CD4-positive, alpha-beta T cell treated with Interleukin-10 for 1 hour (primary cell): ENCODE measurements at regions not wholly inside any gene's neighbourhood (a gene's known extent, or its start where the extent isn't known, plus 50 kb on each side); places are given as distances from the start of the nearest gene placed in this dataset.

ENCODE experiments used
- DNase-seq: peaks from one replicate; pipeline ENCODE4 v3.0.0-alpha.2; 2020

DNA sequence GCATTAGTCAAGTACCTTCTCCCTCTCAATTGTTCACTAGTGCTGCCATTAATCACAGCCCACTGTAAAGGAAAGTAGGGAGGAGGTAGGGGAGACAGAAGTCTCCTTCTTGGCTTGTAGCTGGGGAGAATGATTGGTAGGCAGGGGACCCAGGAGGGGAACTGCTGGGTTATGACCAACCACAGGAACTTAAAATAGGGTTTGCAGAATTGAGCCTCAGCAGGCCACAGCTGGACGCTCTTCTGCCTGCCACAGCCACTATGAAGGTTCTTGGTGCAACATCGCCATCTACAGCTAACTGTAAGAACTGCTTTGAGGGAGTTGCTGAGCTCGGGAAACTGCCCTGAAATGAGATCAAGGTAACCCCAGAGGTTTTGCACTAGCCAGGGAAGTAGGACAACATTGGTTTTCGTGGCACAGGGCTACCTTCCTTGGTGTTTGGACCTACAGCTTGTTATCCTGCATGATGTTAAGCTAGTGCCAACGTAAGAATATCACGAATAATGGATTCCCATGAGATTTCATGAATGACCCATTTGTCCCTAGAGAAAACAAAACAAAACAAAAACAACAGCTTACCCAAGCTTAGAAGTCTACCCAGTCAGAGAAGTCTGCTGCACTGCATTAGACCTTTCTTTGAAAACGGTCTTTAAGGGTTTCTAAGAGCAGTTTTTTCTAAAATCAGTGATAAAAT, 787.1 kb upstream of the API5 start:
- peak; percentile 2 for DNase-seq

DNA sequence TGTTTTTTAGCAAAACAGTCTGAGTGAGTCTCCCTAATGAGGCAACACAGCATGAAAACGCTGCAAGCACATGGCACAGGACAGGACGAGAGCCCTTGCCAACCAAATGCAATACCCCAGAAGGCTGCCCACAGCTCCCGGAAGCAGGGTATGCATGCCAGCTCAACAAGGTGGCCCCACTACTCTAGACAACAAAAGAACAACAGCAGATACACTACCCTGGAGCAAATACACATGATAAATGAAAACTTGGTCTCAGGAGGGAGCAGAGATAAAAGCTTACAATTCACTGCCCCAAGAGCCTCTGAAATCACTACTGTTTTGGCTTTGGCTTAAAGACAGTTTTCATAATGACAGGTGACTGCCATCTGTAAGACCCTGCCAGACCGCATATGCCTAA, 785.4 kb upstream of the API5 start:
- no peak for DNase-seq

DNA sequence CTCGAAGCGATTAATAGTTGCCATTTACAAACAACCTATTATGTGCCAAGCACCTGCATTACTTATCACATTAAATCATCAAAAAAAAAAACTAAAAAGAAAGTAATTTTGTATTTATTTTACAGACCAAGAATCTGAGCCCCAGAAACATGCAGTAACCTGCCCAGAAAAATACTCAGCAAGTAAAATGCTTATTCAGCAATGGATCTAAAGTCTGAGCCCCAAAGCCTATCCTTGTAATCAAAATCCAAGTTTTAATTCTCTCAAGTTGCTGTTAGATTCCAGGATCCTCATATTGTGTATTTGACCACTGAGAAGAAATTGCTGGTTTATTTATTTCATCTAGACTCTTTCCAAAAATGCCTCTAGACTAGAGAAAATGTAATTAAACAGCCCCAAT, 783.3 kb upstream of the API5 start:
- DNase-seq, result no peak

DNA sequence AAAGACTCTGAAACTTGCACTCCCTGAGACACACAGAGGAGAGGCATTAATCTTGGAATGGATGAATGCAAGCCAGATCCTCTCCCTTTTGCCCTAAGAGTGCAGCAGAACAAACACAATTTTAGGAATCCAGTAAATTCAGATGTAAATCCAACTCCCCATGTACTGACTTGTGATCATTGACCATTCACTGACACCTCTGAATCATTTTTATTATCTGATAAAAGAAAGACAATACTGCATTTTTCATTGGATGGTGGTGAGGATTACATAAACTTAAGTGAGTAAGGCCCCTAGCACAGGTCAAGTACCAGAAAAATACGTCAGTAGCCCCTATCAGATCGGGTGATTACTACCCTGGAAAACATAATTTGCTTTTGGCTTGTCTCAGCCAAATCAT, 782.9 kb upstream of the API5 start:
- no peak for DNase-seq

DNA sequence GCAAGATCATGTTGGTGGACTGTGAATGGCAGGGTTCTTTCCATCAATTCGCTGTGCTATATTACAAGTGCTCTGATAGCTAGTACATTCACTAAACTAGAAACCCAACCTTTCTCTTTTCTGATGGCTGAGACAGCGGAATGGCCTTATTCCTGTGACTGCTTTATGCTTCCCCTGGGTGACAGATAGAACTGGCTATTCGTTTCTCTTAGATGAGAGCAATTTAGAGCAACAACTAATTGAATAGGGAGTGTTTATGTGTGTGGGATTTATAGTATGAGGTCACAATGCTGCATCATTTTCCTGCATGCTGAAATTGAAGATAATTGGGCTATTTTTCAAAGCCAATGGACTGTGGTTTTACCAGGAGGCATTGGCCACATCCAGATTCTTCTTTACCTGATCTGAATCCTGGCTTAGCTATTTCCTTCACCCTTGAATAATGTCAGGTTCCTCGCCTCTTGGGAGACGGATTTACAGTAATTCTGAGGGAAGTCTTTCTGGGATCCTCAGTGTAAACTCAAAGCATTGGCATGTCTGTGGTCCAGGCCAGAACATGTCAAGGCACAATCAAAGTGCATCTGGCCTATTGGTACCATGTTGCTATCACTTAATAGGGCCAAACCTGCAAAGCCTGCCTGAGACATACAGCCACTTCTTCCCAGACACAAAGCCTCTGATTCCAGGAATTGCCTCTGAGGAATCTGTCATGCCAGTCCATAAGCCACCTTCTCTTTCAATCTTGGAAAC, 775.0 kb upstream of the API5 start:
- no peak for DNase-seq

DNA sequence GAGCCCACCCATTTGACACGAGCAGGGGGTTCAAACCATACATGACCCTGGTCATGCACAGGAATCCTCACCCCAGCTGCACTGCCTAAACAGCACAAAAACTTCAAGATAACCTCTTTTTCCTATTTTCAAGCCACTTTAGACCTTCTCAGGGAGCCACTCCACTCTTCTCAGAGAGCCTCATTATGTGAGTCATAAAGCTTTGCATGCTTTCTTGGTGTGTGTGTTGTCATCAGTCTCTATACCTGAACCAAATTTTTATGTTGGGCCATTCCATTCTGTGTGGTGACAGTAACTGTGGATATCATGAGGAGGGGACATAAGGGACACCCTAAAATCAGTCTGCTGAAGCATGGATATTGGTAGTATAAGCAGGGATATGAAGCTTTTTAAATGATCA, 769.5 kb upstream of the API5 start:
- no peak for DNase-seq

DNA sequence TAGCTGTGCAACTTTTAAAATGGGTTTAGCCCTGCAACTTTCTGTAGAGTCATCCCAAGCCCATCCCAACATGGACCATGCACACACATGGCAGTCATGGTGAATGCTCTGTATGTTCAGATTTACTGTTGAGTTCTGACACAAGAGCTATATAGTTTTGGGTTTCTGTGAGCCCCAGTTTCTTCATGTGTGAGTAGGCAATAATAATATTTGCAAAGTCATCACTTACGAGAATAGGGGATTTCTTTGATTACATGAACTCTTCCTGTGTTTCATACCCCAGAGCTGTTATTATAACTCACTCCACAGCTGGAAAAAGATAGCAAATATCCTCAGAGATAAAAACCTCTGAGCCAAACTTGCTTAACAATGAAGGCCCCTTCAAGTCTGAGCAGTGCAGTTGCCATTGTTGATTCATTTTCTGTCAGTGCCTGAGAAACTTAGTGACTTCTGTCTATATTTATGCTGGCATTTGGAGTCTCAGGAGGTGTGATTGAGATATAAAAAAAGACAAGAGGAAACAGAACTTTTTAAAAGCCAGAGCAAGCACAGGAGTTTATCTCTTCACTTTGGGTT, 767.9 kb upstream of the API5 start:
- no peak for DNase-seq

DNA sequence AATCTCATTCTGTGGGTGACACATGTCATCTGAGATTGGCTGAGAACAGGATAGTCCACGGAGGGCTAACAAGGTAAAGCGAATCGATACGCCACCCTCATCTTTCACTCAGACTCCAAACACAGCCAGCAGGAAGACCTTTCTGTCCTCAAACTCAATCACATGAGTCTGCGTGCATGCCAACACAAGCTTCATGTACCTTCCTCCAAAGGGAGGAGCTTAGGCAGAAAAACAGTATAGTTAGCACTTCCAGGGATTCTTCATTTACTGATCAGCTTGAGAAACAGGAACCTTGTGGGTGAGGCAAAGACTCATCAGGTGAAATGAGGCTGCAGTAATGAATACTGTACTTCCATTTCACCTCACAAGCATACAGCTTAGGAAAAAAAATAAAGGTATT, 767.1 kb upstream of the API5 start:
- no peak for DNase-seq

DNA sequence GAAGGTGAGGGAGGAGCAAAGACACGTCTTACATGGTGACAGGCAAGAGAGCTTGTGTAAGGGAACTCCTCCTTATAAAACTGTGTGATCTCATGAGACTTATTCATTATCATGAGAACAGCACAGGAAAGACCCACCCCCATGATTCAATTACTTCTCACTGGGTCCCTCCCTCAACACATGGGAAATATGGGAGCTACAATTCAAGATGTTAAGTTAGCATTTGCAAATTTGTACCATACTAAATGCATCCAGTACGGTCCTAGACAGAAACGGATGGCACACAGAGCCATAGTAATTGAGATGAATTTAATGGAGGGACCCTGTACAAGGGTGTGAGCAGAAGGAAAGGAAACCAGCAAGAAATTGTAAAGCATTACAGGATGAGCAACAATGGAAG, 765.8 kb upstream of the API5 start:
- DNase-seq, result no peak

DNA sequence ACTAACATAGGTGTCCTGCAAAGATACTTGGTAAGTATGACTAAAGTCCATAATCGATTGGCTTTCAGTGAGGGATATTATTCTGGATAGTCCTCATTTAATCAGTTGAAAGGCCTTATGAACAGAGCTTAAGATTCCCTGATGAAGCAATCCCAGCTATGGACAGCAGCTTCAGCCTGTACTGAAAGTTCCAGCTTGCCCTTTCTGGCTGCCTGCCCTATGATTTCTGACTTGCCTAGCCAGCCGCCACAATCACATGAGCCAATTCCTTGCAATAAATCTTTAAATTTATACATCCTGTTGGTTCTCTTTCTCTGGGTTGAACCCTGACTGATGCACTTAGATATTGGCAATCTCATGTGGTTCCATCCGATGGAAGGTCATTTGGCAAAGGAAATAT, 759.0 kb upstream of the API5 start:
- DNase-seq, result no peak

DNA sequence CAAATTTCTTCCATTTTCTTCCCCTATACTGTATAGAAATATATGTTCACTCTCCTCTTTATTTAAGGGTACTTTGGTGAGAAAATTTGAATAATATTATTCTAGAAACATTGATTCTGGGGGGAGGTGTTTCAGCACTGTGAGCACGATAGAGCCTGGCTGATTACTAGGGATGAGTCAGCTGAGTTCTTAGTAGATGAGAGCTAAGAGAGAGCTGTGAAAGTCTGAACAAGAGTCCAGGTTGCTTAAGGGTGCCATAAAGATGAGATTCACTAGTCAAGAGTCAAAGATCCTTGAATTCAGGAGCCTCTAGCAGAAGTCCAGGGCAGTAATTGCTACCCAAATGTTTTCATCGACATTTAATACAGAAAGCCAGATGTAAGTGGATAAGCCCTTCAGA, 756.6 kb upstream of the API5 start:
- no peak for DNase-seq

DNA sequence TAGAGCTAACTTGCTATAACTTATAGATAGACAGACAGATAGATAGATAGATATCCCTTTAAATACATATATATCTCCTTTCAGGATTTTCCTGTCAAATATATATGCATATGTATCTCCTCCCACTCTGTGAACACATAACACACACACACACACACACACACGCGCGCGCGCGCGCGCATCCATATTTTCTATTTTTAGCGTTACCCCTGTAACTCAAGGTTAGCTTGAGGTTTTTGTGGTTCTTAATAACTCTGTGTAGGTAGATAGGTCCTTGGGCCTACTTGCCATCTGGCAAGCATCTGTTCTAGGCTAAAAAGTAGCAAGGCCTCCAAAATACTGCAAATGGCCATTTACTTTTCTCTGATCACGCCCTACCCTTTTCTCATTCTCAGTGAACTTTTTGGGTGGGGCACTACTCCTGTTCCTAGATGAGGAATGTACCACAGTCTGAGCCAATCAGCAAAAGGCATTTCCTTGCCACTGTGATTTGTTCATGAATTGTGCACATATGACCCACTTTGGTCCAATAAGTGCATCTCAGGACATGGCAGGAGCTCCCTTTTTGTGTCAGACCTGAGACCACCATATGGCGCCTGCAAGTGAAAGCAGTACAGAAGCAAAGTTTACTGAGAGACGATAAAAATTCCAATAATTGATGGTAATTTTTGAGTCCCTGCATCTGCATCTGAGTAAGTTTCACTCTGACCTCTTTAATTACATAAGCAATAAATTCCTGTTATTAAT, 740.5 kb upstream of the API5 start:
- no peak for DNase-seq

DNA sequence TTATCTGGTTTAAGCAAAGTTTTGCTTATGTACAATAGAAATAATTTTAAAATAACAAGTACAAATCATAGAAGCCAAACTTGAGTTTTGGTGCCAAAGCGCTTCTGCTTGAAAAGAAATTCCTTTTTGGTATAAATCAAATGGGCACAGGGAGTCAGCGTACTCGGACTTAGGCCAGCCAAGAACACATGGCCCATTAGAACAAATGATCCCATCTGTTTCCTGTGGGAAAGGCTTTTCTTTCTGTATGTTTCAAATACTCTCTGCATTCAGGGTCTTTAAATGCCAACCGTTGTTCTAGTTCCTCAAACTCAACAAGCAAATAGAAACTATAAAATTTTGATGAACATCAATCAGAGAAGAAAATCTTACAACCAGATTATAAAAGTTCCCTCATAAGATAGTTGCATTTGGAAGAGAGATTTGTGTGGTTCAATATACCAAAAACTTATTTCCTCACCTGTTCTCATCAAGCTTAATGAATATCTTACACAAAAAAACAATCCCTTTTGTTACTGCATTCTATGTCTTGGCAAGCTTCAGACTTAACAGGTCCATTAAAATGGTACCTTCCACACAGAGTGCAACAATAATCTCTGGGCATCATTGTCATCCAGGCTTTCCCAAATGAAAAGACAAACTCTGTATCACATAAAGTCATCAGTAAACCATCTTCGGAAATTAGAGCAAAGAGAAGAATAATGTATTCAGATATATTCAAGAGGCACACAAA, 739.8 kb upstream of the API5 start:
- no peak for DNase-seq

DNA sequence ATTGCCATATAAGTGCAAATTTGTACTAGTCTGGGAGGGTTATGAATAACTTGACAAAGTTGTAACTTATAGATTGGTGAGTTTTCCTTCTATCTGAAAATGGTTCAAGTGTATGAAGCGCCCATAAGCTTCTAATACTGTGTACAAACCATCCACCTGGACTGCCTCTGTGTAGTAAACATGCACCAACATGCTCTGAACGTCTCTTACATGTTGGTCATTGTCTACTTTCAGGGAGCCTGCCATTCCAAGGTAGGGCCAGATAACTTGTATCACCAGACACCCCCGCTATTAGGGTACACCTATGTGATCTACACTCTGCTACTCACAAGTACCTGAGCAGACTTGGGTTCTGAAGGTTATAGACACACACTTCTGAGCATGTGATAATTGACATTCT, 735.5 kb upstream of the API5 start:
- no peak for DNase-seq

DNA sequence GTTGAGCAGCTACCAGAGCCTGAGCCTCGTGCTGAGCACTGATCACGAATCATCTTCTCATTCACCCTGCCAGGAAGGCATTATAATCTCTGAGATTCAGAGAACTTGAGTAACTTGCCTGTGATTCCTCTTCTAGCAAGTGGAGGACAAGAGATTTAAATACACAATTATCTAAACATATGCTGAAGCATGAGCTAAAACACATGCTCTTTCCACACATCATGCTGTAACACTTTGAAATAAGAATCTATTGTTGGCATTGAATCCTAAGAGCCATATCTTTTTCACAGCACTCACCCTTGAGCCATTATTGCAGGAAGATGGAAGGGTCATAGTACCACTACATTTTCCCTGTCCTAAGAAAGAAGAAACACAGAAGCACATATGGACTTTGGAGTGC, 722.5 kb upstream of the API5 start:
- no peak for DNase-seq

DNA sequence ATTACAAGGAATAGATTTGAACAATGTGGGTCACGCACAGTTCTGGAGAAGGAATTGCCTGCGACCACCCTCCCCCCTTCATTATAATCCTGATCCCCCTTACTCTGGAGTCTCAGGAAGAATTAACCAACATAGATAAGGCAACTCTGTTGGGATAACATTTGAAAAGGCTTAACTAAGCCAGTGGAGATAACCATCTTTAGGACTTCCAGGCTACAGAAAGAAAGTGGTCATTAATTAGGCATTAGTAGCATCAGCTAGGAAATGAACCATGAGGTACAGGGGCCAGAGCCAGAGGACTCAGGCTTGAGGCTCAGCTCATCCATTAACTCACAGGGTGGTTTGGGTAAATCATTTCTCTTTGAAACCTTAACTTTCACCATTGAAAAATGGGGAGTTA, 720.0 kb upstream of the API5 start:
- no peak for DNase-seq

DNA sequence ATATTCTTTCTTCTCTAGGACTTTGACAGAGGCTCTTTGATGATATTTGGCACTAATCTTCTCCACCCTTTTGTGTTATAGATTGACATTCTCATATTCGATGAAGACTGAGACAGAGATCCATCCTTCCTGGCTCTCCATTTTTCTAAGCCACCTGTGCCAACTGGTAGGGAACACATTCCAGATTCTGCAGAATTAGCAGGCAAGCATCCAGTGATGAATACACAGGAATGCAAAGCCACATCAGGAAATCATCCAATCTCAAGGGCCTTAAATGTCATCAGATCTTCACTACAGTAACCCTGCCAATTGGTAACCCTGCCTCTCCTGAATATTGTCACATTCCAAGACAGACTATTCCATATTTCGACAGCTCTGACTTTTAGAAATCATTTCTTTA, 718.4 kb upstream of the API5 start:
- DNase-seq, result no peak

DNA sequence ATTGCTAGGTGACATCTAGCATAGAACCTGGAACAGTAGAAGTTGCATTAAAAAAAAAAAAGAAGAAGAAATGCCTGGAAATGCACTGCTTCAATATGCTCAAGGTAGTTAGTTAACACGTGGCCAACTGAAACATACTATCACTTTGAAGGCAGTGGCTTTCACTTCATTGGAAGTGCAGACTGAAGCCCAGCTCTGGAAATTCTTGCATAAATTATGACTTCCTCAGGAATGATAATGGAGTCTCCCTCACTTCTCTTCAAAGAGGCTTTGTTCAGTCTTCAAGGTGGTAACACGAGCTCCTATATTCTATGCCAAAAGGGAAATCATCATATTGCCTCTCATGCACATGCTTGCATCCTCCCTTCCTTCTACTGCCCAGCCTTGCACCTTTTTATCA, 715.9 kb upstream of the API5 start:
- DNase-seq, result no peak

DNA sequence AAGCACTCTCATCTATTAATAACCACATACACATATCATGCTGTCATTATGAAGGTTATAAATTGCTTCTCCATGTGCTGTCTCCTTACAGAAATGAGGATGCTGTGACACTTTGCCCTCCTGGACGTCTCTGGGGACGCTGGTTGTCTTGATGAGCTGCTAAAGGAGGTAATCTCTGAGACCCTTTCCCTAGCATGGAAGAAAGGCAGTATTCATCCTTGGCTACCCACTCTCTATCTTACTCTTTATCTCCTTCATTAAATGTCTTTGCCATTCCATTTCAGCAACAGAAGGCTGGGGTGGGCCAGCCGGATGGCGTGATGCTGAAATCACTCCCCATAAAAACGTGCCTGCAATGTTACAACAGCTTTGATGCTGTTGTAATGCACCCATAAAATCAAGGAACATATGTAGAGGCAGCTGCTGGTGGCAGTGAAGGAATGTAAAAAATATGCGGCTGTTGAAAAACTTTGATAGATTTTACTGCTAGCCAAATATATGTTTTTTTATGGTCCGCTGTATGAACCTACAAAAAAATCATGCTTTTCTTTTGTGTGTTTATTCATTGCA, 715.1 kb upstream of the API5 start:
- no peak for DNase-seq

DNA sequence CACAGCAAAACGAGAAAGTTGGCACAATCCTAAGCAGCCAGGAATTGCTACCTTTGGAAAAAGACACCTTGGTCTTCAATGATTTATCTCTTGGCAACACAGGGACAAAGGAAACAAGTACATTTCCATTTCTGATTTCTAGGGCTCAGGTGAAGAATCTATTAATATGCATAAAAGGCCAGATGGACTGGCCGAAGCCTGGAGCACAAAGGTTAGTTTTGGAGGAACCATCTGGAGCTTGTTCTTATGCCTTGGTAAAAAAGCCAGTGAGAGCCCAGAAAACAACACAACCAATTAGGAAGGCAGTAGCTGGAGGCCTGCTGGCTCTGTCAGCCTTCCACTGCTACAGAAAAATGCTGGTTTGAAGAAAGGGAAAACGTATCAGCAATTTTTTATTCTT, 713.5 kb upstream of the API5 start:
- DNase-seq, result no peak

DNA sequence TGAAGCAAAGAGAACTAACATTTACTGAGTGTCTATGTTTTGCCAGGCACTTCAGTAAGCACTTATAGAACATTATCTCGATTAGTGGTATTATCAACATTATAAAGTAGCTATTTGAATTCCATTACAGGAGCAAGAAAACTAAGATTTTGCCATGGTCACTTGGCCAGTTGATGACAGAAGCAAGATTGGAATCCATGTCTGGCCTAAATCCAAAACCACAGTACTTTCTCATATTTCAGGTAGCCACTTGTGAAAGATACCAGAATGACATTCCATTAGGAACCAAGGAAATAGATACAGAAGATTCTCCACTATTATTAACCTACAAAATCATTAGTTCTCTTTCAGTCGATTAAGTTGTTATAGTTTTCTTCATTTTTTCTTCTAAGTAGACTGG, 691.0 kb upstream of the API5 start:
- no peak for DNase-seq

DNA sequence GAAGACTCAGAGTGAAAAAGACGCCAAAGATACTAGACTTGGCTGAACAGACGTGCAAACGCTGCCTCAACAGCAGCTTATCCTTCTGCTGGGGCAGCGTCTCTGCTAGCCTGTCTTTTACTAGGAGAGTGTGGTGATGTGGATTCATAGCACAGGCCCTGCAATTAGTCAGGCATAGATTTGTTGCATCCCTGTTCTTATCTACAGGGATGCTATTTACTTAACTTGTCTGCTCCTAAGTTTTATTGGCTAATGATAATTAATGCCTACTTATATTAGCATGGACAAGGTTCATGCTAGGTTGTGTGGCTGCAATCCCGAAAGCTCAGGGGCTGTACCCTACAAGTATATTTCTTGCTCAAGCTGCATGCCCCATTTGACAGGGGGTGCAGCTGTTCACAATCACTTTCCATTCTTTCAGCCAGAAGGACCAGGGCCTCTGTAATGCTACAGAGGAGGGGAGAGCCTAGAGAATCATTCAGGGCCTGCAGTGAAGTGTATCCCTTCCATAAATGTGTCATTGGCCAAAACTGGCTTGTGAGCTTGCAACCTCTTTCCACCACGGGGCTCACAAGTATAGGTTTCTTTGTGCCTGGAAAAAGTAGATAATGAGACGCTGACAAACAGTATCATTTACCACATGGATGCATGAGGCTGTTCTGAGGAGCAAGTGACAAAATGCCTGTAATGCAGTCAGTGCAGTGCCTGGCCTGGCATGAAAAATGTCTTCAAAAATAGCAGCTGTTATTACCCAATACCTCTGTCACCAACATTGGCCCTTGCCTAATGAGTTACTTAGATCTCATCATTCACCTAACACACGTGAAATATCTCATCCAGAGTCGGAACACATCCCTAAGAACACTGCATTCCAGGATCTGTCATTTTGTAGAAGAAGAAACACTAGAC, 685.8 kb upstream of the API5 start:
- DNase-seq, result no peak
